Mesenchymal stem cell (in vitro differentiated cells and primary cell): ENCODE measurements at regions not wholly inside any gene's neighbourhood (a gene's known extent, or its start where the extent isn't known, plus 50 kb on each side); places are given as distances from the start of the nearest gene placed in this dataset.

Experiments
- DNase-seq: peaks from one replicate; pipeline ENCODE4 v3.0.0-alpha.2; 2013
- H2AFZ ChIP-seq: one replicate; pipeline ENCODE4 v1.6.1; 2013; ENCODE audit warnings: low read depth, mild to moderate bottlenecking, control low read depth, inconsistent platforms, low read length, moderate library complexity
- H2AK5ac ChIP-seq: 2 replicates; pipeline ENCODE4 v1.6.1; 2013; ENCODE audit warnings: low read length, moderate library complexity, mild to moderate bottlenecking, inconsistent platforms; ENCODE audit not compliant: severe bottlenecking
- H2BK120ac ChIP-seq: one replicate; pipeline ENCODE4 v1.6.1; 2013; ENCODE audit warnings: low read depth, mild to moderate bottlenecking, inconsistent platforms, low read length, moderate library complexity
- H2BK12ac ChIP-seq, 2 experiments: one replicate each; pipeline ENCODE4 v1.6.1; 2013; ENCODE audit warnings: inconsistent platforms in 2 of 2, low read length in 2 of 2, mild to moderate bottlenecking in 2 of 2, moderate library complexity in 2 of 2, control low read depth in 1 of 2
- H2BK15ac ChIP-seq: one replicate; pipeline ENCODE4 v1.6.1; 2013; ENCODE audit warnings: mild to moderate bottlenecking, low read depth, inconsistent platforms; ENCODE audit not compliant: poor library complexity, severe bottlenecking
- H2BK5ac ChIP-seq: 2 replicates; pipeline ENCODE4 v1.6.1; 2013; ENCODE audit warnings: low read depth, mild to moderate bottlenecking, low read length, control low read depth, inconsistent platforms; ENCODE audit not compliant: poor library complexity, severe bottlenecking
- H3K14ac ChIP-seq, 2 experiments: one replicate each; pipeline ENCODE4 v1.6.1; 2013; ENCODE audit warnings: inconsistent platforms in 2 of 2, low read length in 2 of 2, control low read depth in 1 of 2, mild to moderate bottlenecking in 1 of 2, moderate library complexity in 1 of 2
- H3K18ac ChIP-seq, 2 experiments: one replicate each; pipeline ENCODE4 v1.6.1; 2013; ENCODE audit warnings: inconsistent platforms in 2 of 2, low read length in 2 of 2, control low read depth in 1 of 2, low read depth in 1 of 2, mild to moderate bottlenecking in 1 of 2
- H3K23ac ChIP-seq, 2 experiments: one replicate each; pipeline ENCODE4 v1.6.1; 2013; ENCODE audit warnings: inconsistent platforms in 2 of 2, low read length in 2 of 2, mild to moderate bottlenecking in 2 of 2, moderate library complexity in 2 of 2, control low read depth in 1 of 2
- H3K27ac ChIP-seq: 2 replicates; pipeline ENCODE4 v1.5.1; 2013; ENCODE audit warnings: mild to moderate bottlenecking, moderate library complexity, low read length, control low read depth, inconsistent platforms; ENCODE audit not compliant: poor library complexity, severe bottlenecking
- H3K27me3 ChIP-seq, 2 experiments: 2 replicates each; pipeline versions ENCODE4 v1.6.1 to v1.7.0; 2013; ENCODE audit warnings: low read length in 2 of 2, mild to moderate bottlenecking in 2 of 2, moderate library complexity in 2 of 2, control low read depth in 1 of 2, inconsistent platforms in 1 of 2; ENCODE audit not compliant: control insufficient read depth in 1 of 2, insufficient read depth in 1 of 2
- H3K36me3 ChIP-seq, 2 experiments: 2 replicates each; pipeline versions ENCODE4 v1.6.1 to v1.7.0; 2013; ENCODE audit warnings: low read length in 2 of 2, control low read depth in 1 of 2, inconsistent platforms in 1 of 2, low read depth in 1 of 2, mild to moderate bottlenecking in 1 of 2; ENCODE audit not compliant: insufficient read depth in 2 of 2, control insufficient read depth in 1 of 2
- H3K4ac ChIP-seq, 2 experiments: one replicate each; pipeline ENCODE4 v1.6.1; 2013; ENCODE audit warnings: inconsistent platforms in 2 of 2, low read length in 2 of 2, mild to moderate bottlenecking in 2 of 2, moderate library complexity in 2 of 2, control low read depth in 1 of 2, low read depth in 1 of 2
- H3K4me1 ChIP-seq: 2 replicates; pipeline ENCODE4 v1.6.1; 2013; ENCODE audit warnings: low read depth, low read length, control low read depth; ENCODE audit not compliant: control insufficient read depth, insufficient read depth
- H3K4me2 ChIP-seq: 2 replicates; pipeline ENCODE4 v1.6.1; 2013; ENCODE audit warnings: low read length, mild to moderate bottlenecking, inconsistent platforms; ENCODE audit not compliant: poor library complexity, severe bottlenecking
- H3K4me3 ChIP-seq, 2 experiments: 2 replicates each; pipeline versions ENCODE4 v1.5.1 to v1.7.0; 2013; ENCODE audit warnings: low read length in 2 of 2, mild to moderate bottlenecking in 2 of 2, control low read depth in 1 of 2, low read depth in 1 of 2; ENCODE audit not compliant: insufficient read depth in 1 of 2
- H3K79me1 ChIP-seq: replicated peaks from 2 replicates; pipeline ENCODE4 v1.6.1; 2013; ENCODE audit warnings: mild to moderate bottlenecking, control low read depth, low read length, inconsistent platforms; ENCODE audit not compliant: poor library complexity, severe bottlenecking
- H3K9ac ChIP-seq: 2 replicates; pipeline ENCODE4 v1.7.0; 2013; ENCODE audit warnings: mild to moderate bottlenecking, low read length, moderate library complexity
- H3K9me3 ChIP-seq: 2 replicates; pipeline ENCODE4 v1.7.0; 2013; ENCODE audit warnings: mild to moderate bottlenecking, low read length; ENCODE audit not compliant: control insufficient read depth
- H4K8ac ChIP-seq: one replicate; pipeline ENCODE4 v1.6.1; 2013; ENCODE audit warnings: inconsistent platforms, mild to moderate bottlenecking, low read length, moderate library complexity
- H4K91ac ChIP-seq: one replicate; pipeline ENCODE4 v1.6.1; 2013; ENCODE audit warnings: mild to moderate bottlenecking, low read length, inconsistent platforms
- WGBS: methylation state at CpG from one replicate; pipeline ENCODE4 v1.1.7; 2013; ENCODE audit warnings: mixed read lengths; 5-methylcytosine and 5-hydroxymethylcytosine counted together

DNA sequence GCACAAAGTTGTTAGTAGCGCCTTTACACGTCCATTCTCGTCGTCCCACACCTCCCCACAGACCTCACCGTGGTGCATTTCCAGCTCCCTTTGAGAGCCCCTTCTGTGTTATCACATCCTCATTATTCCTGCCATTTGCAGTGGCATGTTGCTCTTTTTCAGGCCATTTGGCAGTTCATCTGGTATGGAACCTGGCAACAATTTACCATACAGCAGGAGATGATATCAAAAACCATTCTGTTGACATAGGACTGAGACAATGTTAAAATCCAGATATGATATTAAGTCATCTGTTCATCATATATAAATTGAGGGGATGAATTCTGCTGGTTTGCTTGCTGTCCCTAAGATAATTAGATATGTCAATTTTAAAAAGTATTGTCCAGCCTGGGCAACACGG, 83.0 kb downstream of the TMEM174 start:
- Histone ChIP-seq H3K4me2 (no peak overlapping the region), H2AFZ (no peak overlapping the region), H3K27ac (no peak overlapping the region), H2AK5ac (no peak overlapping the region), H3K27me3 (peaks cover 11 to 51% of the 10 kb centered on the region in 2 experiments), H2BK5ac (no peak overlapping the region), H3K14ac (no peak overlapping the region), H3K36me3 (no peaks in the 10 kb centered on the region), H3K4me3 (no peak overlapping the region), H3K18ac (no peak overlapping the region), H3K23ac (peak overlapping the region in 1 of 2 experiments; percentile 65), H3K79me1 (no peaks in the 10 kb centered on the region), H2BK120ac (no peak overlapping the region), H2BK15ac (no peak overlapping the region), H3K4ac (no peak overlapping the region), H2BK12ac (no peak overlapping the region), H3K4me1 (no peaks in the 10 kb centered on the region), H4K8ac (no peak overlapping the region), H4K91ac (no peak overlapping the region), H3K9me3 (peaks cover 9% of the 10 kb centered on the region), H3K9ac (no peak overlapping the region)
- 74% methylated on average over 5 of the region's 6 CpGs for WGBS
- DNase-seq = no peak

DNA sequence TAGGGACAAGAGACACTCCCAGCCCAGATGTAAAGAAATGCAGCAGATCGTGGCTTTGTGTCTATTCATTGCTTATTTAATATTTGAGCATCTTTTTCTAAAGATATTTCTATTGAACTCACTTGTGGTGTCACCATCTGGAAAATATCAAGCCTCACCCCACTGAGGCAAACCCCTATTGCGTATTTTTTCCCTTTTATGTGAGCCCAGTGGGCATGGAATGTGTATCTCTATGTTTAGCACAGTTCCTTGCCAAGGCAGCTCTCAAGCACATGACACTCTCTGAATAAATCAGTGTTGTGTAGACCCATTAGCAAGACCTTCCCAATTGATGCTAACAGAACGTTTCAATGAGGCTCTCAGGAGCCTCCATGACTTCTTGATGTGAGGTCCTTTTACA, 81.6 kb downstream of the TMEM174 start:
- Histone ChIP-seq H2BK15ac (no peak overlapping the region), H3K4ac (no peak overlapping the region), H3K14ac (no peak overlapping the region), H3K36me3 (no peaks in the 10 kb centered on the region), H3K79me1 (no peaks in the 10 kb centered on the region), H3K4me2 (no peak overlapping the region), H3K9ac (no peak overlapping the region), H3K27ac (no peak overlapping the region), H3K27me3 (peaks cover 11 to 44% of the 10 kb centered on the region in 2 experiments), H4K8ac (no peak overlapping the region), H2AK5ac (no peak overlapping the region), H3K4me1 (no peaks in the 10 kb centered on the region), H2BK120ac (no peak overlapping the region), H3K9me3 (peaks cover 9% of the 10 kb centered on the region), H2BK12ac (no peak overlapping the region), H3K23ac (no peak overlapping the region), H3K18ac (no peak overlapping the region), H3K4me3 (no peak overlapping the region), H4K91ac (no peak overlapping the region), H2AFZ (no peak overlapping the region), H2BK5ac (no peak overlapping the region)
- no peak for DNase-seq
- WGBS = 91% methylated on average over 1 of the region's 3 CpGs

DNA sequence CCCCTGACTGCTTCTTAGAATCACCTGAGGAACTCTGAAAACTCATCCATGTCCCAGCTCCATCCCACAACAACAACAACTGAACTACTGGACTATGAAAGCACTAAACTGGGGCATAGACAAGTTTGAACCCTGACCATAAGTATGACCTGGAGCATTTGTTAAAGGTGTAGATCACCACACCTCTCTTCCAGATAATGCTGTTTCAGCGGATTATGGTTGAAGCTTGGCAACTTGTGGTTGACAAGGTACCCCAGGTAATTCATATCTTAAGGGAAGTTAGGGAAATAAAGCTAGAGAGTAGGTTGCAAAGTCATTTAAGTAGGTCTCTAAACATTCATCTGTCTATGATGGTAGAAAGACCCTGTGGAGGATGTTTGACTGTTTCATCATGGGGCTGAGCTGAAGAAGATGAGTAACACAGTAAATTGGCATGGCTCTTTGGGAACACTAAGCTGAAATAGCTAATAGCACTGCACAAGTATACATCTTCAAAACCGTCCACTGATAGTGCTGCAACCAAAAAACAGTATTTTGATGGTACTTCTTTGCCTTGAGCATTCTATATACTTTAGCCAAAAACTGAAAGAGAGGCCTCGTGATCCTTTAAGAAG, 80.2 kb downstream of the TMEM174 start:
- Histone ChIP-seq H3K27ac (no peak overlapping the region), H3K4me1 (no peaks in the 10 kb centered on the region), H3K9me3 (peaks cover 9% of the 10 kb centered on the region), H2AFZ (no peak overlapping the region), H3K27me3 (peaks cover 15 to 46% of the 10 kb centered on the region in 2 experiments), H3K79me1 (no peaks in the 10 kb centered on the region), H2BK5ac (no peak overlapping the region), H4K91ac (no peak overlapping the region), H3K9ac (no peak overlapping the region), H2BK120ac (no peak overlapping the region), H3K36me3 (no peaks in the 10 kb centered on the region), H4K8ac (no peak overlapping the region), H3K23ac (no peak overlapping the region), H3K18ac (no peak overlapping the region), H3K4me2 (no peak overlapping the region), H2AK5ac (no peak overlapping the region), H3K4ac (no peak overlapping the region), H2BK15ac (no peak overlapping the region), H3K4me3 (no peak overlapping the region), H3K14ac (no peak overlapping the region), H2BK12ac (no peak overlapping the region)
- no peak for DNase-seq
- WGBS = 84% methylated on average over 3 of the region's 3 CpGs

DNA sequence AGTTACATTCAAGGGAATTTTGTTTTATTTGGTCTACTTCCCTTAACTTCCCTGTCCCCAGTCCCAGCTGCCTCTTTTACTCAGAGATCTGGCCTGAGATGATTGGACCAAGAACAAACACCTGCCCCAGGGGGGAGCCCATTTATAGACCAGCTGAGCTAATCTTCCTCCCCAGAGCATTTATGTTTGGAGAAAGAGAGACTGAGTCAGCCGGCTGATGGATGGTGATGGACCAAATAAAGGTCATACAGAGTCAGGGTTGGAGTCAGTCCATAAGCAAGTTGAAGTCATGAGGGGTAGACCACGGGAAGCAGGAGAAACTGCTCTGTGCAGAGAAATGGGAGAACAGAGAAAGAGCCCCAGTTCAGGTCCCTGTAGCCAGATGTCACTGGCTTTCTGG, 77.7 kb downstream of the TMEM174 start:
- no peaks in the 10 kb centered on the region for H3K79me1 ChIP-seq
- no peak overlapping the region for H2BK5ac ChIP-seq
- H3K36me3 ChIP-seq = no peaks in the 10 kb centered on the region
- H2BK120ac ChIP-seq = no peak overlapping the region
- H3K14ac ChIP-seq = no peak overlapping the region
- no peak overlapping the region for H4K8ac ChIP-seq
- no peak for DNase-seq
- H3K23ac ChIP-seq = no peak overlapping the region
- no peak overlapping the region for H3K18ac ChIP-seq
- no peak overlapping the region for H3K4ac ChIP-seq
- no peak overlapping the region for H3K4me2 ChIP-seq
- 80% methylated on average over 2 of the region's 2 CpGs for WGBS
- peak overlapping the region in 1 of 2 experiments; percentile 2 for H3K4me3 ChIP-seq
- no peaks in the 10 kb centered on the region for H3K9me3 ChIP-seq
- no peak overlapping the region for H2BK15ac ChIP-seq
- H3K4me1 ChIP-seq = no peaks in the 10 kb centered on the region
- H2AFZ ChIP-seq = no peak overlapping the region
- H2BK12ac ChIP-seq = no peak overlapping the region
- H4K91ac ChIP-seq = no peak overlapping the region
- H2AK5ac ChIP-seq = no peak overlapping the region
- H3K27ac ChIP-seq = no peak overlapping the region
- H3K27me3 ChIP-seq = peaks cover 16 to 54% of the 10 kb centered on the region in 2 experiments
- H3K9ac ChIP-seq = no peak overlapping the region
